ENCODE measurements at regions not wholly inside any gene's neighbourhood (a gene's known extent, or its start where the extent isn't known, plus 50 kb on each side); places are given as distances from the start of the nearest gene placed in this dataset.

GRCh38 chr7:155206318-155207020, 91.2 kb upstream of the INSIG1 start:
- H3K9me3 ChIP-seq, result no peaks in the 10 kb centered on the region
- DNase-seq, result peak; percentile 39
- no peaks in the 10 kb centered on the region for H3K27me3 ChIP-seq
- H3K4me3 ChIP-seq, result no peak overlapping the region
- no peaks in the 10 kb centered on the region for H3K36me3 ChIP-seq

- Histone ChIP-seq H3K4me3 (no peak overlapping the region), H3K36me3 (no peaks in the 10 kb centered on the region), H3K9me3 (no peaks in the 10 kb centered on the region), H3K27me3 (no peaks in the 10 kb centered on the region)
- DNase-seq, result no peak
Observed at GRCh38 chr7:155207326-155208002, 90.2 kb upstream of the INSIG1 start.

GRCh38 chr7:155208681-155209477, 88.8 kb upstream of the INSIG1 start:
- H3K36me3 ChIP-seq, result no peaks in the 10 kb centered on the region
- H3K4me3 ChIP-seq, result no peak overlapping the region
- no peaks in the 10 kb centered on the region for H3K27me3 ChIP-seq
- DNase-seq, result peak; percentile 38
- H3K9me3 ChIP-seq, result no peaks in the 10 kb centered on the region

GRCh38 chr7:155209478-155210319, 88.0 kb upstream of the INSIG1 start:
- Histone ChIP-seq H3K36me3 (no peaks in the 10 kb centered on the region), H3K9me3 (no peaks in the 10 kb centered on the region), H3K27me3 (no peaks in the 10 kb centered on the region), H3K4me3 (no peak overlapping the region)
- no peak for DNase-seq

GRCh38 chr7:155210356-155210755, 87.3 kb upstream of the INSIG1 start:
- Histone ChIP-seq H3K36me3 (no peaks in the 10 kb centered on the region), H3K9me3 (no peaks in the 10 kb centered on the region), H3K27me3 (no peaks in the 10 kb centered on the region), H3K4me3 (no peak overlapping the region)
- no peak for DNase-seq

- no peaks in the 10 kb centered on the region for H3K36me3 ChIP-seq
- no peak overlapping the region for H3K4me3 ChIP-seq
- no peaks in the 10 kb centered on the region for H3K27me3 ChIP-seq
- DNase-seq, result no peak
- no peaks in the 10 kb centered on the region for H3K9me3 ChIP-seq
Observed at GRCh38 chr7:155211173-155211572, 86.5 kb upstream of the INSIG1 start.

GRCh38 chr7:155211761-155212160, 85.9 kb upstream of the INSIG1 start:
- Histone ChIP-seq H3K36me3 (no peaks in the 10 kb centered on the region), H3K27me3 (no peaks in the 10 kb centered on the region), H3K9me3 (no peaks in the 10 kb centered on the region), H3K4me3 (no peak overlapping the region)
- no peak for DNase-seq

- no peaks in the 10 kb centered on the region for H3K9me3 ChIP-seq
- H3K27me3 ChIP-seq, result no peaks in the 10 kb centered on the region
- no peak overlapping the region for H3K4me3 ChIP-seq
- no peaks in the 10 kb centered on the region for H3K36me3 ChIP-seq
- DNase-seq, result no peak
Observed at GRCh38 chr7:155212301-155213015, 85.2 kb upstream of the INSIG1 start.

- DNase-seq, result peak; percentile 15
- Histone ChIP-seq H3K27me3 (no peaks in the 10 kb centered on the region), H3K36me3 (no peaks in the 10 kb centered on the region), H3K9me3 (no peaks in the 10 kb centered on the region), H3K4me3 (no peak overlapping the region)
Observed at GRCh38 chr7:155213385-155213784, 84.3 kb upstream of the INSIG1 start.

GRCh38 chr7:155213955-155214740, 83.5 kb upstream of the INSIG1 start:
- Histone ChIP-seq H3K9me3 (no peaks in the 10 kb centered on the region), H3K36me3 (no peaks in the 10 kb centered on the region), H3K27me3 (no peaks in the 10 kb centered on the region), H3K4me3 (no peak overlapping the region)
- no peak for DNase-seq

- Histone ChIP-seq H3K27me3 (no peaks in the 10 kb centered on the region), H3K9me3 (no peaks in the 10 kb centered on the region), H3K4me3 (no peak overlapping the region), H3K36me3 (no peaks in the 10 kb centered on the region)
- DNase-seq, result no peak
Observed at GRCh38 chr7:155215576-155216325, 81.9 kb upstream of the INSIG1 start.

GRCh38 chr7:155216475-155217272, 81.0 kb upstream of the INSIG1 start:
- no peaks in the 10 kb centered on the region for H3K27me3 ChIP-seq
- no peak for DNase-seq

GRCh38 chr7:155217634-155218033, 80.0 kb upstream of the INSIG1 start:
- H3K9me3 ChIP-seq, result no peaks in the 10 kb centered on the region
- H3K36me3 ChIP-seq, result no peaks in the 10 kb centered on the region
- DNase-seq, result no peak
- H3K4me3 ChIP-seq, result no peak overlapping the region
- no peaks in the 10 kb centered on the region for H3K27me3 ChIP-seq

More at GRCh38 chr7:155216475-155217272, 81.0 kb upstream of the INSIG1 start:
- Histone ChIP-seq H3K4me3 (no peak overlapping the region), H3K36me3 (no peaks in the 10 kb centered on the region), H3K9me3 (no peaks in the 10 kb centered on the region)

All from MG63 (cell line).